Suprapubic skin (tissue), 4 donors: ENCODE measurements at regions not wholly inside any gene's neighbourhood (a gene's known extent, or its start where the extent isn't known, plus 50 kb on each side); places are given as distances from the start of the nearest gene placed in this dataset.

Experiments
- CTCF ChIP-seq, 2 donors: fragments of 200-600 bp in 1 of 2; fragments of 450-650 bp in 1 of 2; sonication (generic) in 1 of 2; IDR thresholded peaks; one replicate each; pipeline ENCODE4 v1.5.1; 2016 to 2019; ENCODE audit warnings: antibody characterized with exemption in 2 of 2, mild to moderate bottlenecking in 1 of 2, moderate library complexity in 1 of 2
- EP300 ChIP-seq: sonication (generic); formaldehyde crosslinking; IDR thresholded peaks from one replicate; pipeline ENCODE4 v1.6.1; 2017; ENCODE audit warnings: antibody characterized with exemption
- POLR2AphosphoS5 ChIP-seq, 3 donors: sonication (generic); formaldehyde crosslinking; IDR thresholded peaks; one replicate each; pipeline ENCODE4 v1.6.1; 2017; ENCODE audit warnings: antibody characterized with exemption in 3 of 3

- TF ChIP-seq CTCF (IDR thresholded peaks at IDR 0.05) (no peak), EP300 (no peak), POLR2AphosphoS5 (IDR thresholded peaks at IDR 0.05) (no peak)
Observed at GRCh38 chr12:98096436-98096835, 419.0 kb upstream of the TMPO start.
